Adrenal gland (tissue), 5 donors: ENCODE measurements at regions not wholly inside any gene's neighbourhood (a gene's known extent, or its start where the extent isn't known, plus 50 kb on each side); places are given as distances from the start of the nearest gene placed in this dataset.

Source experiments
- POLR2A ChIP-seq, 2 donors: fragments of 450-650 bp; IDR thresholded peaks; one replicate each; pipeline ENCODE4 v1.6.1; 2017; ENCODE audit warnings: antibody characterized with exemption in 2 of 2, mild to moderate bottlenecking in 2 of 2, moderate library complexity in 1 of 2
- TF ChIP-seq, protein P1 (sequence below), 6 experiments: fragments of 450-650 bp in 4 of 6; fragments of 200-600 bp in 2 of 6; sonication (generic) in 1 of 6; IDR thresholded peaks; 1 replicate in 5 of 6; 2 replicates in 1 of 6; pipeline versions ENCODE4 v1.5.1 to v1.8.0; 2016 to 2021; ENCODE audit warnings: antibody characterized with exemption in 6 of 6, mild to moderate bottlenecking in 2 of 6, moderate library complexity in 1 of 6
- donor health status: DM: no; HTN: no; CAD: no.

DNA sequence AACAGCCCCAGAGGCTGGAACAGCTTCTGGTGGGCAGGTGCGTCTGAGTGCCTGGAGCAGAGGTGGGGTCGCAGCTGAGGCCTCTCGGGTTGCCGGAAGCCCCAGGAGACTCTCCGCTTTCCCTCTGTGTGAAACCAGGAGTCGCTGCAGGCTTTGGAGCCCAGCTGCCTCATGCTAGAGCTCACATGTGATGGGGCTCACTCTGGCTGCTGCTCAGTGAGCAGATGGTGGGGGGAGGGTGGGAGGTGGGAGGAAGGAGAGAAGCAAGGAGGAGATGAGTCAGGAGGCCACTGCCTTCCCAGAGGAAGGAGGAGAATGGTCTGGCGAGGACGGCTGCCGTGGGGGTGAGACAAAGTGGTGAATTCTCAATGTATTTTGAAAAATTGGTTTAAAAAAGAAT, 290.1 kb upstream of the CHRNA7 start:
- no peak for TF ChIP-seq POLR2A (IDR thresholded peaks at IDR 0.05)
- TF ChIP-seq, protein P1, sequence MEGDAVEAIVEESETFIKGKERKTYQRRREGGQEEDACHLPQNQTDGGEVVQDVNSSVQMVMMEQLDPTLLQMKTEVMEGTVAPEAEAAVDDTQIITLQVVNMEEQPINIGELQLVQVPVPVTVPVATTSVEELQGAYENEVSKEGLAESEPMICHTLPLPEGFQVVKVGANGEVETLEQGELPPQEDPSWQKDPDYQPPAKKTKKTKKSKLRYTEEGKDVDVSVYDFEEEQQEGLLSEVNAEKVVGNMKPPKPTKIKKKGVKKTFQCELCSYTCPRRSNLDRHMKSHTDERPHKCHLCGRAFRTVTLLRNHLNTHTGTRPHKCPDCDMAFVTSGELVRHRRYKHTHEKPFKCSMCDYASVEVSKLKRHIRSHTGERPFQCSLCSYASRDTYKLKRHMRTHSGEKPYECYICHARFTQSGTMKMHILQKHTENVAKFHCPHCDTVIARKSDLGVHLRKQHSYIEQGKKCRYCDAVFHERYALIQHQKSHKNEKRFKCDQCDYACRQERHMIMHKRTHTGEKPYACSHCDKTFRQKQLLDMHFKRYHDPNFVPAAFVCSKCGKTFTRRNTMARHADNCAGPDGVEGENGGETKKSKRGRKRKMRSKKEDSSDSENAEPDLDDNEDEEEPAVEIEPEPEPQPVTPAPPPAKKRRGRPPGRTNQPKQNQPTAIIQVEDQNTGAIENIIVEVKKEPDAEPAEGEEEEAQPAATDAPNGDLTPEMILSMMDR (IDR thresholded peaks at IDR 0.05), result no peak
